Upper lobe of left lung (tissue), 4 donors: ENCODE measurements at regions not wholly inside any gene's neighbourhood (a gene's known extent, or its start where the extent isn't known, plus 50 kb on each side); places are given as distances from the start of the nearest gene placed in this dataset.

Source experiments
- EP300 ChIP-seq, 4 donors: sonication (generic); formaldehyde crosslinking; IDR thresholded peaks; one replicate each; pipeline ENCODE4 v1.5.1; 2017; ENCODE audit warnings: antibody characterized with exemption in 4 of 4, control low read depth in 2 of 4
- POLR2A ChIP-seq, 4 donors: fragments of 450-650 bp; IDR thresholded peaks; one replicate each; pipeline ENCODE4 v1.5.1; 2016 to 2017; ENCODE audit warnings: antibody characterized with exemption in 4 of 4, mild to moderate bottlenecking in 2 of 4
- TF ChIP-seq, protein P1 (sequence below), 6 experiments: fragments of 450-650 bp in 4 of 6; fragments of 200-600 bp in 2 of 6; sonication (generic) in 2 of 6; IDR thresholded peaks; one replicate each; pipeline ENCODE4 v1.5.1; 2016 to 2019; ENCODE audit warnings: antibody characterized with exemption in 6 of 6

DNA sequence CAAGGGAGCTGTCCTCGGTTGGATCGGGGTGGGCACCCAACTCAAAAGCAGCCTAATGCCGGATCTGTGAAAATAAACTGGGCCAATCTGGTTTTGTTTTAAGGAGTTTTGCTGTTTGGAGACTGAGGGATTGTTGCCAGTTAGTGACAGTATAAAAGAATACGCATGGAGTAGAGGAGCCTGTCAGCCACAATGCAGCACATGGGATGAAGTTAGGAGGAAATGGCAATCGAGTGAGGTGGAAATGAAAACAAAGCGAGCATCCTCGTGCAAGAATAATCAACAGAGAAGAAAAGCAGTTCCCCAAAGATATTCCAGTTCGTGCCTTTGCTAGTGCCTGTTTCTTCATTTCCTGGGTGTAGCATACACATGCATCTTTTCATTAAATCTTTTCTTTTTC, 108.4 kb upstream of the RORA start:
- TF ChIP-seq, protein P1, sequence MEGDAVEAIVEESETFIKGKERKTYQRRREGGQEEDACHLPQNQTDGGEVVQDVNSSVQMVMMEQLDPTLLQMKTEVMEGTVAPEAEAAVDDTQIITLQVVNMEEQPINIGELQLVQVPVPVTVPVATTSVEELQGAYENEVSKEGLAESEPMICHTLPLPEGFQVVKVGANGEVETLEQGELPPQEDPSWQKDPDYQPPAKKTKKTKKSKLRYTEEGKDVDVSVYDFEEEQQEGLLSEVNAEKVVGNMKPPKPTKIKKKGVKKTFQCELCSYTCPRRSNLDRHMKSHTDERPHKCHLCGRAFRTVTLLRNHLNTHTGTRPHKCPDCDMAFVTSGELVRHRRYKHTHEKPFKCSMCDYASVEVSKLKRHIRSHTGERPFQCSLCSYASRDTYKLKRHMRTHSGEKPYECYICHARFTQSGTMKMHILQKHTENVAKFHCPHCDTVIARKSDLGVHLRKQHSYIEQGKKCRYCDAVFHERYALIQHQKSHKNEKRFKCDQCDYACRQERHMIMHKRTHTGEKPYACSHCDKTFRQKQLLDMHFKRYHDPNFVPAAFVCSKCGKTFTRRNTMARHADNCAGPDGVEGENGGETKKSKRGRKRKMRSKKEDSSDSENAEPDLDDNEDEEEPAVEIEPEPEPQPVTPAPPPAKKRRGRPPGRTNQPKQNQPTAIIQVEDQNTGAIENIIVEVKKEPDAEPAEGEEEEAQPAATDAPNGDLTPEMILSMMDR (IDR thresholded peaks at IDR 0.05), result no peak
- TF ChIP-seq EP300 (IDR thresholded peaks at IDR 0.05), result no peak
- no peak for TF ChIP-seq POLR2A (IDR thresholded peaks at IDR 0.05)
